ENCODE measurements at regions not wholly inside any gene's neighbourhood (a gene's known extent, or its start where the extent isn't known, plus 50 kb on each side); places are given as distances from the start of the nearest gene placed in this dataset.
A peak's percentile ranks its signal among the peaks of the same experiment; 100 is the strongest.

DNA sequence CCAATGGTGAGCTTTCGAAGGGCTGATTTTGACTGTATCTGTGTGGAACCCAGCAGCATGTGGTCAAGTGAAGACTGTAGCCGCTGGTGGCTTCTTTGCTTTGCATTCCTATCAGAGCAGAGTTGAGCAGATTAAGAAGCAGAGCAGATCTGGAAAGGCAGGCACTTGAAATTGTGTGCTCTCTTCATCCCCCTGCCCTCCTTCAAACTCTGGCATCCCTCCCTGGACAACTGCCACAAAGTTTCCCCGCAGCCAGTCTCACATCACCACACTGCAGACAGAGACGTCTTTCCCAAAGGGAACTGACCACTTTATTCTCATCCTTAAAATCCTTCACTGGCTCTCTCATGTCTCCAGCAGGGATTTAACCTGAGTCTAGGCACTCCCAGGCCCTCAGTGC lies 237.1 kb upstream of the DYNLRB2 start:
- no peak for DNase-seq (ENCODE audit: low spot score in 2 of 2, unreplicated experiment in 2 of 2)
- Mint-ChIP-seq H3K36me3 (no peaks in the 10 kb centered on the region), H3K4me3 (no peak overlapping the region), H3K27me3 (ENCODE audit: low read depth) (no peaks in the 10 kb centered on the region), H3K27ac (no peak overlapping the region), H3K4me1 (peaks cover 25% of the 10 kb centered on the region), H3K9me3 (no peaks in the 10 kb centered on the region)
- TF ChIP-seq, protein P1, sequence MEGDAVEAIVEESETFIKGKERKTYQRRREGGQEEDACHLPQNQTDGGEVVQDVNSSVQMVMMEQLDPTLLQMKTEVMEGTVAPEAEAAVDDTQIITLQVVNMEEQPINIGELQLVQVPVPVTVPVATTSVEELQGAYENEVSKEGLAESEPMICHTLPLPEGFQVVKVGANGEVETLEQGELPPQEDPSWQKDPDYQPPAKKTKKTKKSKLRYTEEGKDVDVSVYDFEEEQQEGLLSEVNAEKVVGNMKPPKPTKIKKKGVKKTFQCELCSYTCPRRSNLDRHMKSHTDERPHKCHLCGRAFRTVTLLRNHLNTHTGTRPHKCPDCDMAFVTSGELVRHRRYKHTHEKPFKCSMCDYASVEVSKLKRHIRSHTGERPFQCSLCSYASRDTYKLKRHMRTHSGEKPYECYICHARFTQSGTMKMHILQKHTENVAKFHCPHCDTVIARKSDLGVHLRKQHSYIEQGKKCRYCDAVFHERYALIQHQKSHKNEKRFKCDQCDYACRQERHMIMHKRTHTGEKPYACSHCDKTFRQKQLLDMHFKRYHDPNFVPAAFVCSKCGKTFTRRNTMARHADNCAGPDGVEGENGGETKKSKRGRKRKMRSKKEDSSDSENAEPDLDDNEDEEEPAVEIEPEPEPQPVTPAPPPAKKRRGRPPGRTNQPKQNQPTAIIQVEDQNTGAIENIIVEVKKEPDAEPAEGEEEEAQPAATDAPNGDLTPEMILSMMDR (IDR thresholded peaks at IDR 0.05; ENCODE audit: unreplicated experiment), result no peak

DNA sequence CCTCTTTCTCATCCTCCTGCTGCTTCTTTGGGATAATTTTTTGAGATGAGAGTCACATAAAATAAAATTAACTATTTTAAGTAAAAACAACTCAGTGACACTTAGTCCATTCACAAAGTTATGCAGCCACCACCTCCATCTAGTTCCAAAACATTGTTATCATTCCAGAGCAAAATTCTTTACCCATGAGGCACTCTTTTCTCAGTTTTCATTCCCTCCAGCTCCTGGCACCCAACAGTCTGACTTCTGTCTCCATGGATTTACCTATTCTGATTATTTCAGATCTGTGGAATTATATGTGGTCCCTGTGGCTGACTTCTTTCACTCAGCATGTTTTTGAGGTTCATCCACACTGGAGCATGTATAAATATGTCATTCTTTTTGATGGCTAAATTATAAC lies 239.9 kb upstream of the DYNLRB2 start:
- no peak for DNase-seq (ENCODE audit: low spot score in 2 of 2, unreplicated experiment in 2 of 2)
- H3K4me1 Mint-ChIP-seq, result peaks cover 15% of the 10 kb centered on the region
- H3K4me3 Mint-ChIP-seq, result no peak overlapping the region
- H3K9me3 Mint-ChIP-seq, result no peaks in the 10 kb centered on the region
- H3K27ac Mint-ChIP-seq, result peak overlapping the region; percentile 59
- TF ChIP-seq, protein P1 (IDR thresholded peaks at IDR 0.05; ENCODE audit: unreplicated experiment), result no peak
- no peaks in the 10 kb centered on the region for H3K27me3 Mint-ChIP-seq (ENCODE audit: low read depth)
- H3K36me3 Mint-ChIP-seq, result no peaks in the 10 kb centered on the region

DNA sequence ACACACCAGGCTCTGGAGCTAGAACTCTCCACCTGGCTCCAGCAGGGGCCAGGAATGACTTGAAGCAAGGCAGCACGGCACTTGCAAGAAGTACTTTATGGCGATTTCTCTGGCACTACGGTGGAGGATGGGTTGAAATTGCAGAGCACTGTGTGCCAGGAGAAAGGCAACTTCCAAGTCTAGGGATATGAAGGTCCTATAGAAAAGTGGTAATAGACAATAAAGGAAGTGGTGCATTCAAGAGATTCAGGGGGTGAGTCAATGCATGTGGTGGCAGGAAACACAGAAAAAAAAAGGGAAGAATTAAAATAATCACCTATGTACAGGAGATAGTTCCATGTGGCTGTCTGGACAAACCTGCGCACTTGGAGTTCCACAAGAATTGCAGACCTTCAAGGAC lies 240.3 kb upstream of the DYNLRB2 start:
- Mint-ChIP-seq H3K27ac (peak overlapping the region; percentile 59), H3K36me3 (no peaks in the 10 kb centered on the region), H3K27me3 (ENCODE audit: low read depth) (no peaks in the 10 kb centered on the region), H3K4me1 (peaks cover 15% of the 10 kb centered on the region), H3K9me3 (no peaks in the 10 kb centered on the region), H3K4me3 (no peak overlapping the region)
- DNase-seq (ENCODE audit: low spot score in 2 of 2, unreplicated experiment in 2 of 2), result no peak
- TF ChIP-seq, protein P1 (IDR thresholded peaks at IDR 0.05; ENCODE audit: unreplicated experiment), result no peak

DNA sequence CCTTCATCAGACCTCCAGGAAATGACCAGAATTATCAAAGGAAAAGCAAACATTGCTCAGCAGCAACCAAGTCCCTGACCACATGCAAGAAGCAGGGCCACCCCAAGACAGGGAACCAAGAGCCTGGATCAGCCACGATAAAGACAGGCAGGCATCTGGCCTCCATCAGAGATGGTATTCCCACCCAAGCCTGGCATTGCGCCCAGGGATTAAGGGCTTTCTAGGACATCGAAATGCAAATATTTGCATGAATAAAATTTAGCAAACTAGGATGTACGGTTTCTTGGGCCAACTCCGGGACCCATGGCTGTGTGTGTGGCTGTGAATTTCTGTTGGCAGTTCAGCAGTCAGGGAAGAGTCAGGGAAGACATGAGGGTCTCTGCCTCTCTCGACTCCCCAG lies 241.4 kb upstream of the DYNLRB2 start:
- Mint-ChIP-seq H3K4me3 (no peak overlapping the region), H3K36me3 (no peaks in the 10 kb centered on the region), H3K27me3 (ENCODE audit: low read depth) (no peaks in the 10 kb centered on the region), H3K27ac (no peak overlapping the region), H3K9me3 (peaks cover 3% of the 10 kb centered on the region), H3K4me1 (peaks cover 12% of the 10 kb centered on the region)
- TF ChIP-seq, protein P1 (IDR thresholded peaks at IDR 0.05; ENCODE audit: unreplicated experiment), result no peak
- DNase-seq (ENCODE audit: low spot score in 2 of 2, unreplicated experiment in 2 of 2), result no peak

DNA sequence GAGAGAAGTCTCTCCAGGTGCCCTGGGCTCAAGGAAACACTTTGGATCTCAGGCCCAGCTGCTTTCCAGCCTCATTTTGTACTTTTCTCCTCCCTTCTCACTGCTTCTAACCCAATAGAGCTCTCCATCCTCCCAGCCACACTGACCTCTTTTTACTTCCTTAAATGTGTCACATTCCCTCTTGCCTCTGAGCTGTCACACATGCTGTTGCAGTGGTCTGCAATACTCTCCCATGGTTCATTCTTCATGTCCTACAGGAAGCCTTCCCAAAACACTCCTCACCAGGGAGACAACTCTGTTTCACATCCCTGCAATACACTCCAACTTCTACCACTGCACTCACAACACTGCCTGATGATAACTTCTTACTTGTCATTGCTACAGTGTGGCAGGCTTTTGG lies 242.1 kb upstream of the DYNLRB2 start:
- no peak overlapping the region for H3K27ac Mint-ChIP-seq

More for the DNA sequence above, 242.1 kb upstream of the DYNLRB2 start:
- TF ChIP-seq, protein P1 (IDR thresholded peaks at IDR 0.05; ENCODE audit: unreplicated experiment), result no peak
- no peak overlapping the region for H3K4me3 Mint-ChIP-seq
- H3K27me3 Mint-ChIP-seq (ENCODE audit: low read depth), result no peaks in the 10 kb centered on the region
- H3K36me3 Mint-ChIP-seq, result no peaks in the 10 kb centered on the region
- H3K9me3 Mint-ChIP-seq, result peaks cover 3% of the 10 kb centered on the region
- H3K4me1 Mint-ChIP-seq, result peaks cover 12% of the 10 kb centered on the region
- no peak for DNase-seq (ENCODE audit: low spot score in 2 of 2, unreplicated experiment in 2 of 2)
